ENCODE measurements at regions not wholly inside any gene's neighbourhood (a gene's known extent, or its start where the extent isn't known, plus 50 kb on each side); places are given as distances from the start of the nearest gene placed in this dataset.

GRCh38 chr2:35081001-35081621, 1274.5 kb upstream of the CRIM1 start:
- DNase-seq = no peak

- DNase-seq = no peak
Measured at GRCh38 chr2:35080231-35080910, 1275.2 kb upstream of the CRIM1 start.

DNA sequence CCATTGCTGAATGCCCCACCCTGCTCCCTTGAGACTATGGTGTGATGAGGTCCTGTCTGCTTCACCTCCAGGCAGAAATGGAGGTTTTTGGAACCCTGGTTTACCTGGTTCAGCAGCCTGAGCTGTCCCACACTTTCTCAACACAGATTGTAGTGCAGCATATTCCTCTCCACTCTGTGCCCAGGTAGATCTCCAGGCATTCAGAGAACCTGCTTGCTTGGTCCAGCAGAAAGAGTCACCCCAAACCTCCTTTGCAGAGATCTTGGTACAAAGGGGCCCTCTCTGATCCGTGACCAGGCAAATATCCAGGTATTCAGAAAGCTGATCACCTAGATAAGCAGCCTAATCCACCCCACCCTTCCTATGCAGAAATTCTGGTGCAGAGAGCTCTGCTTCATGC, 1288.2 kb upstream of the CRIM1 start:
- DNase-seq = no peak

GRCh38 chr2:35063836-35064235, 1291.7 kb upstream of the CRIM1 start:
- no peak for DNase-seq

- DNase-seq = no peak
Measured at GRCh38 chr2:35035883-35036282, 1319.7 kb upstream of the CRIM1 start.

GRCh38 chr2:35033748-35034147, 1321.8 kb upstream of the CRIM1 start:
- DNase-seq = no peak

DNA sequence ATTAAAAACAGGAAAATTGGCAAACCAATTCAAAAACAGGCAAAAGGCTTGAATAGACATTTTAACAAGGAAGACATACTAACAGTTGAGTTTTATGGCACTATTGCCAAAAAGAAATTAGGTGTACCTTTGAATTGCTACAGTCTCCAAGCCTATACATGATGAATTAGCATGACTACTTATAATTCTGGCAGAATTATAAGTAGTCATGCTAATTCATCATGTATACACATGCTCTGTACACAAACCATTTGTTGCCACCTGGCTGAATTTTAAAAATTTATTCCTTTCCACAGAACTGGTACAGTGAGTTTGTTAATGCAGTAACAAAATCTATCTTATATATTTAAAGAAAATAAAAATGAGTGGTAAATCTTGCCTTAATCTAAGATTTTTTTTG, 1332.0 kb upstream of the CRIM1 start:
- no peak for DNase-seq

DNA sequence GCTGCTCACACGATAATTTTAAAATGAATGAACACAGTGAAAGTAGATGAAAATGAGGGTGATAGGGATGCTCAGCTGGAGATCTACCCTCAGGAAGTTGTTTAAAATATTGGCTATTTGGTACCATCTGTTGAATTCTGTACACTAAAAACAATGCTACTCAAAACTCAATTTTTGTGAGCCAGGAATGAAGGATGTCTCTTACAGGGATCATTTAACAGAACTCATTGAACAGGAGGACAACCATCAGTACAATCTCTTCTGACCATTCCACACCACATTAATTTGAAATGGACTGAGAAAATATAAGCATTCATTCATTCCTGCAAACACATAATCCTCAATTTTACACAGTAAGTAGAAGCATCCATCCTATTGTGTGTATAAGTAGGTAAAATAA, 1355.1 kb upstream of the CRIM1 start:
- DNase-seq = no peak

GRCh38 chr2:34998741-34999140, 1356.8 kb upstream of the CRIM1 start:
- DNase-seq = no peak

- DNase-seq = no peak
Measured at GRCh38 chr2:34997779-34998178, 1357.8 kb upstream of the CRIM1 start.

GRCh38 chr2:34995196-34995595, 1360.4 kb upstream of the CRIM1 start:
- no peak for DNase-seq

DNA sequence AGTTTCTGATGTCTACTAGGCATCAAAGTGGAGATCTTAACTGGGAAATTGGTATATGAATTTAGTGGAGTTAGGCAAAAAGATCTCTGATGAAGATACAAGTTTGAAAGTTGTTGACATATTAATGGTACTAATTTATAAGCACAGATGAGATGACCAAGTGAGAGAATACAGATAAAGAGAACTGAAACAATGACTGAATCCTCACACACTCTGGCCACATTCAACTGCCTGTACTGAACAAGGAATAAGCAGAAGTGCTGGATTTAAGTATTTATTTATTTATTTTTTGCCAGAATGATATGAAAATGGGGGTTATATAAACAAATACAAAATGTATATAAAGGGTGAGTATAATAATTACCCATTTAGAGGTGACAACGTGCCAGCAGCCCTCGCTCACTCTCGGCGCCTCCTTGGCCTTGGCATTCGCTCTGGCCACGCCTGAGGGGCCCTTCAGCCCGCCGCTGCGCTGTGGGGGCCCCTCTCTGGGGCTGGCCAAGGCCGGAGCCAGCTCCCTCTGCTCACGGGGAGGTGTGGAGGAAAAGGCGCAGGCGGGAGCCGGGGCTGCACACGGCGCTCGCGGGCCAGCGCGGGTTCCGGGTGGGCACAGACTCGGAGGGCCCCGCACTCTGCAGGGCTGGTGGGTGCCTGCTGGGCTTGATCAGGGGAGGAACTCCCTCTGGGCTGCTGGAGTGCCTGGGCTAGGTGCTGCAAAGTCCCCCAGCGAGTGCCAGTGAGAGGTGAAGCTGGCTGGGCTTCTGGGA, 1363.9 kb upstream of the CRIM1 start:
- DNase-seq = no peak

- no peak for DNase-seq
Measured at GRCh38 chr2:34985474-34985873, 1370.1 kb upstream of the CRIM1 start.

GRCh38 chr2:34980689-34981088, 1374.9 kb upstream of the CRIM1 start:
- DNase-seq = no peak

GRCh38 chr2:34979148-34979547, 1376.4 kb upstream of the CRIM1 start:
- no peak for DNase-seq

- DNase-seq = no peak
Measured at GRCh38 chr2:34961822-34962221, 1362.7 kb upstream of the FAM98A start.

- no peak for DNase-seq
Measured at GRCh38 chr2:34954758-34955157, 1355.7 kb upstream of the FAM98A start.

GRCh38 chr2:34950797-34951196, 1351.7 kb upstream of the FAM98A start:
- DNase-seq = no peak

GRCh38 chr2:34949316-34949715, 1350.2 kb upstream of the FAM98A start:
- no peak for DNase-seq

- no peak for DNase-seq
Measured at GRCh38 chr2:34936089-34936488, 1337.0 kb upstream of the FAM98A start.

DNA sequence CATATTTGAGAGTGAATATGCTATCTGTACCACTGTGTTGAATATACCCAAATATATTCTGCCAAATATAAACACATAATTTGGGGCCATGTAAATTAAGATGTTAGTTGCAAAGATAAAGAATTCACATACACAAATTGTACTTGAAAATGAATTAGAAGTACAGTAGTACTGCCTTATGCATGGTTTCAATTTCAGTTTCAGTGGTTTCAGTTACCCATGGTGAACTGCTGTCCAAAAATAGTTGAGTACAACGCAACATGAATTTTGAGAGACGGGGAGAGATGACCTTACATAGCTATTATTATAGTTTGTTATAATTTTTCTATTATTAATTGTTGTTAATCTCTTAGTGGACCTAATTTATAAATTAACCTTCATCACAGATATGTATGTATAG, 1313.0 kb upstream of the FAM98A start:
- no peak for DNase-seq

GRCh38 chr2:34909992-34910705, 1311.0 kb upstream of the FAM98A start:
- DNase-seq = no peak

- no peak for DNase-seq
Measured at GRCh38 chr2:34907812-34908211, 1308.7 kb upstream of the FAM98A start.

- no peak for DNase-seq
Measured at GRCh38 chr2:34901739-34902138, 1302.6 kb upstream of the FAM98A start.

All from NK-92 treated with Interleukin-12 subunit alpha and Interleukin-12 subunit beta, amount 100 ng/mL, for 24 hours (cell line).